Cerebellar cortex (tissue), 1 donor: ENCODE measurements at regions not wholly inside any gene's neighbourhood (a gene's known extent, or its start where the extent isn't known, plus 50 kb on each side); places are given as distances from the start of the nearest gene placed in this dataset.

ENCODE experiments used
- DNase-seq: peaks from one replicate; pipeline ENCODE4 v3.0.0-alpha.2; 2015; ENCODE audit warnings: low spot score

- DNase-seq, result no peak
Measured at GRCh38 chr17:70797166-70797565, 627.8 kb downstream of the KCNJ2 start.

- no peak for DNase-seq
Measured at GRCh38 chr17:70804161-70804560, 634.8 kb downstream of the KCNJ2 start.

- DNase-seq, result peak; percentile 1
Measured at GRCh38 chr17:70808596-70808995, 639.3 kb downstream of the KCNJ2 start.

GRCh38 chr17:70810609-70811008 lies 641.3 kb downstream of the KCNJ2 start:
- DNase-seq, result no peak

GRCh38 chr17:70813355-70813930 lies 644.1 kb downstream of the KCNJ2 start:
- DNase-seq, result no peak

- DNase-seq, result no peak
Measured at GRCh38 chr17:70819183-70819582, 649.9 kb downstream of the KCNJ2 start.

- no peak for DNase-seq
Measured at GRCh38 chr17:70820276-70820675, 650.9 kb downstream of the KCNJ2 start.

- no peak for DNase-seq
Measured at GRCh38 chr17:70825321-70826125, 656.2 kb downstream of the KCNJ2 start.

GRCh38 chr17:70829876-70830275 lies 660.5 kb downstream of the KCNJ2 start:
- no peak for DNase-seq

GRCh38 chr17:70834039-70834438 lies 664.7 kb downstream of the KCNJ2 start:
- no peak for DNase-seq

- no peak for DNase-seq
Measured at GRCh38 chr17:70848785-70849184, 679.5 kb downstream of the KCNJ2 start.

- DNase-seq, result no peak
Measured at GRCh38 chr17:70855401-70856054, 686.2 kb downstream of the KCNJ2 start.

GRCh38 chr17:70857351-70857750 lies 688.0 kb downstream of the KCNJ2 start:
- no peak for DNase-seq

- DNase-seq, result no peak
Measured at GRCh38 chr17:70859829-70860228, 690.5 kb downstream of the KCNJ2 start.

- no peak for DNase-seq
Measured at GRCh38 chr17:70862295-70862694, 693.0 kb downstream of the KCNJ2 start.

GRCh38 chr17:70863436-70864248 lies 694.3 kb downstream of the KCNJ2 start:
- DNase-seq, result no peak

- no peak for DNase-seq
Measured at GRCh38 chr17:70865993-70866804, 696.9 kb downstream of the KCNJ2 start.

GRCh38 chr17:70868149-70868548 lies 698.8 kb downstream of the KCNJ2 start:
- DNase-seq, result no peak

- no peak for DNase-seq
Measured at GRCh38 chr17:70869402-70870085, 700.2 kb downstream of the KCNJ2 start.

GRCh38 chr17:70871180-70871818 lies 702.0 kb downstream of the KCNJ2 start:
- DNase-seq, result no peak
